Astrocyte (in vitro differentiated cells and primary cell): ENCODE measurements at regions not wholly inside any gene's neighbourhood (a gene's known extent, or its start where the extent isn't known, plus 50 kb on each side); places are given as distances from the start of the nearest gene placed in this dataset.

Source experiments
- DNase-seq: peaks from one replicate; pipeline ENCODE4 v3.0.0-alpha.2; 2010; ENCODE audit warnings: low read depth
- FAIRE-seq: peaks from 2 replicates; lab custom pipeline; 2011; peaks lifted over from hg19 to GRCh38; lab: Jason Lieb, UNC
- H2AFZ ChIP-seq: 2 replicates; pipeline ENCODE4 v1.6.0; 2012; ENCODE audit warnings: low read depth, low read length, inconsistent platforms
- H3K27ac ChIP-seq: 2 replicates; pipeline ENCODE4 v1.5.1; 2011; ENCODE audit warnings: low read depth, low read length, inconsistent platforms
- H3K27me3 ChIP-seq: 2 replicates; pipeline ENCODE4 v1.6.0; 2011; ENCODE audit warnings: low read length, inconsistent platforms; ENCODE audit not compliant: insufficient read depth
- H3K36me3 ChIP-seq: 2 replicates; pipeline ENCODE4 v1.5.1; 2011; ENCODE audit warnings: low read length, inconsistent platforms; ENCODE audit not compliant: insufficient read depth
- H3K4me1 ChIP-seq: 2 replicates; pipeline ENCODE4 v1.5.1; 2011; ENCODE audit warnings: low read length, inconsistent platforms; ENCODE audit not compliant: insufficient read depth
- H3K4me2 ChIP-seq: 2 replicates; pipeline ENCODE4 v1.6.0; 2012; ENCODE audit warnings: low read length, inconsistent platforms
- H3K4me3 ChIP-seq: 2 replicates; pipeline ENCODE4 v1.5.1; 2011; ENCODE audit warnings: low read depth, mild to moderate bottlenecking, low read length, inconsistent platforms; ENCODE audit not compliant: insufficient read depth
- H3K79me2 ChIP-seq: 2 replicates; pipeline ENCODE4 v1.6.0; 2012; ENCODE audit warnings: mild to moderate bottlenecking, low read length, inconsistent platforms; ENCODE audit not compliant: insufficient read depth
- H3K9ac ChIP-seq: 2 replicates; pipeline ENCODE4 v1.6.0; 2012; ENCODE audit warnings: mild to moderate bottlenecking, low read length, inconsistent platforms
- H3K9me3 ChIP-seq: 2 replicates; pipeline ENCODE4 v1.5.1; 2012; ENCODE audit warnings: low read depth, mild to moderate bottlenecking, low read length, inconsistent platforms; ENCODE audit not compliant: insufficient read depth
- H4K20me1 ChIP-seq: 2 replicates; pipeline ENCODE4 v1.6.0; 2012; ENCODE audit warnings: low read length, inconsistent platforms; ENCODE audit not compliant: insufficient read depth
- H3K27ac Mint-ChIP-seq: one replicate; pipeline ENCODE4 v1.8.0; 2021; ENCODE audit warnings: mild to moderate bottlenecking, mixed read lengths; ENCODE audit not compliant: unreplicated experiment
- H3K27me3 Mint-ChIP-seq: one replicate; pipeline ENCODE4 v1.8.0; 2021; ENCODE audit warnings: low read depth, mixed read lengths; ENCODE audit not compliant: unreplicated experiment
- H3K36me3 Mint-ChIP-seq: one replicate; pipeline ENCODE4 v1.8.0; 2021; ENCODE audit warnings: low read depth, mixed read lengths; ENCODE audit not compliant: unreplicated experiment
- H3K4me1 Mint-ChIP-seq: one replicate; pipeline ENCODE4 v1.8.0; 2021; ENCODE audit warnings: low read depth, mixed read lengths; ENCODE audit not compliant: unreplicated experiment
- H3K4me3 Mint-ChIP-seq: one replicate; pipeline ENCODE4 v1.8.0; 2021; ENCODE audit warnings: mild to moderate bottlenecking, moderate library complexity, mixed read lengths; ENCODE audit not compliant: unreplicated experiment
- H3K9me3 Mint-ChIP-seq: one replicate; pipeline ENCODE4 v1.8.0; 2021; ENCODE audit warnings: mild to moderate bottlenecking, mixed read lengths; ENCODE audit not compliant: unreplicated experiment
- CTCF ChIP-seq: IDR thresholded peaks from 2 replicates; pipeline ENCODE4 v1.5.1; 2011; ENCODE audit warnings: low read depth, mild to moderate bottlenecking, inconsistent platforms, low read length, moderate library complexity; ENCODE audit not compliant: insufficient read depth
- EZH2 ChIP-seq: IDR thresholded peaks from 2 replicates; pipeline ENCODE4 v1.6.1; 2012; ENCODE audit warnings: mild to moderate bottlenecking, low read length, inconsistent platforms; ENCODE audit not compliant: insufficient read depth

- DNase-seq (no peak), FAIRE-seq (no peak)
- H3K4me3 Mint-ChIP-seq: no peak overlapping the region
- H3K4me1 Mint-ChIP-seq: no peaks in the 10 kb centered on the region
- Histone ChIP-seq H3K79me2 (no peaks in the 10 kb centered on the region), H3K9me3 (no peaks in the 10 kb centered on the region), H3K27me3 (peaks cover 6% of the 10 kb centered on the region), H4K20me1 (no peaks in the 10 kb centered on the region), H3K36me3 (no peaks in the 10 kb centered on the region), H3K4me2 (no peak overlapping the region), H2AFZ (no peak overlapping the region), H3K27ac (no peak overlapping the region), H3K4me1 (no peaks in the 10 kb centered on the region), H3K4me3 (no peak overlapping the region), H3K9ac (no peak overlapping the region)
- no peaks in the 10 kb centered on the region for H3K36me3 Mint-ChIP-seq
- no peak overlapping the region for H3K27ac Mint-ChIP-seq
- peaks cover 22% of the 10 kb centered on the region for H3K27me3 Mint-ChIP-seq
- no peaks in the 10 kb centered on the region for H3K9me3 Mint-ChIP-seq
- TF ChIP-seq EZH2 (no peak), CTCF (no peak)
Observed at GRCh38 chr1:214164173-214164572, 116.8 kb upstream of the SMYD2 start.

- H3K4me1 Mint-ChIP-seq: no peaks in the 10 kb centered on the region
- Histone ChIP-seq H3K27me3 (peaks cover 3% of the 10 kb centered on the region), H3K9ac (no peak overlapping the region), H4K20me1 (no peaks in the 10 kb centered on the region), H3K4me3 (no peak overlapping the region), H3K4me2 (no peak overlapping the region), H3K36me3 (no peaks in the 10 kb centered on the region), H3K27ac (no peak overlapping the region), H3K79me2 (no peaks in the 10 kb centered on the region), H3K4me1 (no peaks in the 10 kb centered on the region), H2AFZ (no peak overlapping the region), H3K9me3 (no peaks in the 10 kb centered on the region)
- no peaks in the 10 kb centered on the region for H3K9me3 Mint-ChIP-seq
- TF ChIP-seq CTCF (no peak), EZH2 (no peak)
- no peak overlapping the region for H3K27ac Mint-ChIP-seq
- no peak for DNase-seq
- no peaks in the 10 kb centered on the region for H3K36me3 Mint-ChIP-seq
- H3K27me3 Mint-ChIP-seq: peaks cover 22% of the 10 kb centered on the region
- FAIRE-seq: no peak
- H3K4me3 Mint-ChIP-seq: no peak overlapping the region
Observed at GRCh38 chr1:214165850-214166374, 115.0 kb upstream of the SMYD2 start.

- Histone ChIP-seq H3K36me3 (no peaks in the 10 kb centered on the region), H3K9me3 (no peaks in the 10 kb centered on the region), H3K4me1 (no peaks in the 10 kb centered on the region), H2AFZ (no peak overlapping the region), H4K20me1 (no peaks in the 10 kb centered on the region), H3K4me2 (no peak overlapping the region), H3K79me2 (no peaks in the 10 kb centered on the region), H3K27ac (no peak overlapping the region), H3K27me3 (no peaks in the 10 kb centered on the region), H3K9ac (no peak overlapping the region), H3K4me3 (no peak overlapping the region)
- no peak overlapping the region for H3K27ac Mint-ChIP-seq
- no peak for FAIRE-seq
- no peaks in the 10 kb centered on the region for H3K36me3 Mint-ChIP-seq
- H3K27me3 Mint-ChIP-seq: peaks cover 4% of the 10 kb centered on the region
- H3K4me1 Mint-ChIP-seq: no peaks in the 10 kb centered on the region
- H3K9me3 Mint-ChIP-seq: no peaks in the 10 kb centered on the region
- no peak for DNase-seq
- no peak overlapping the region for H3K4me3 Mint-ChIP-seq
- TF ChIP-seq CTCF: no peak
- TF ChIP-seq EZH2: no peak
Observed at GRCh38 chr1:214174508-214175199, 106.3 kb upstream of the SMYD2 start.
